WTC11 (cell line): ENCODE measurements at regions not wholly inside any gene's neighbourhood (a gene's known extent, or its start where the extent isn't known, plus 50 kb on each side); places are given as distances from the start of the nearest gene placed in this dataset.
A peak's percentile ranks its signal among the peaks of the same experiment; 100 is the strongest.

Experiments
- ATAC-seq: fragments of 200-7000 bp; cut with Tn5 transposase; 2 replicates; pipeline ENCODE4 v1.10.0; 2021; ENCODE audit warnings: mild to moderate bottlenecking, moderate library complexity
- CTCF ChIA-PET: fragments of 300-600 bp; sonication (Branson Sonifier 250); formaldehyde crosslinking; loops from one replicate; lab custom pipeline; 2021; ENCODE audit warnings: antibody characterized with exemption; lab: Charles Lee
- POLR2A ChIA-PET: fragments of 350-600 bp; sonication (Branson Sonifier 250); formaldehyde crosslinking; loops from one replicate; lab custom pipeline; 2021; ENCODE audit warnings: antibody characterized with exemption; lab: Charles Lee
- DNase-seq: peaks from one replicate; pipeline ENCODE4 v3.0.0; 2021; ENCODE audit warnings: low spot score
- H3K27ac Mint-ChIP-seq: 2 replicates; pipeline ENCODE4 v1.8.0; 2021; ENCODE audit warnings: mixed read lengths
- H3K27me3 Mint-ChIP-seq: 2 replicates; pipeline ENCODE4 v1.8.0; 2021; ENCODE audit warnings: low read depth, mild to moderate bottlenecking, moderate library complexity, mixed read lengths
- H3K36me3 Mint-ChIP-seq: 2 replicates; pipeline ENCODE4 v1.8.0; 2021; ENCODE audit warnings: mixed read lengths
- H3K4me1 Mint-ChIP-seq: 2 replicates; pipeline ENCODE4 v1.8.0; 2022; ENCODE audit warnings: mixed read lengths
- H3K4me3 Mint-ChIP-seq: 2 replicates; pipeline ENCODE4 v1.8.0; 2021; ENCODE audit warnings: mild to moderate bottlenecking, moderate library complexity, mixed read lengths
- H3K9me3 Mint-ChIP-seq: 2 replicates; pipeline ENCODE4 v1.8.0; 2021; ENCODE audit warnings: mixed read lengths
- AR ChIP-seq: fragments of 250-450 bp; sonication (Bioruptor Pico); IDR thresholded peaks from 2 replicates; pipeline ENCODE4 v1.9.0; 2021; ENCODE audit warnings: mild to moderate bottlenecking
- CTCF ChIP-seq: fragments of 200-600 bp; IDR thresholded peaks from 2 replicates; pipeline ENCODE4 v1.8.0; 2022; ENCODE audit warnings: antibody characterized with exemption
- E2F4 ChIP-seq: sonication (generic); formaldehyde crosslinking; IDR thresholded peaks from 2 replicates; pipeline ENCODE4 v1.8.1; 2022; ENCODE audit warnings: low read depth, mild to moderate bottlenecking, moderate library complexity, missing genetic modification reagents, borderline replicate concordance
- ESRRA ChIP-seq: sonication (generic); formaldehyde crosslinking; IDR thresholded peaks from 2 replicates; pipeline ENCODE4 v1.8.1; 2022; ENCODE audit warnings: mild to moderate bottlenecking, missing genetic modification reagents, borderline replicate concordance
- FOXK1 ChIP-seq: sonication (generic); formaldehyde crosslinking; IDR thresholded peaks from 2 replicates; pipeline ENCODE4 v1.8.0; 2022; ENCODE audit warnings: mild to moderate bottlenecking, moderate library complexity, missing genetic modification reagents
- FOXP4 ChIP-seq: sonication (generic); formaldehyde crosslinking; IDR thresholded peaks from 2 replicates; pipeline ENCODE4 v1.8.0; 2022; ENCODE audit warnings: mild to moderate bottlenecking, missing genetic modification reagents
- GRHL2 ChIP-seq: fragments of 250-450 bp; sonication (Bioruptor Pico); IDR thresholded peaks from 2 replicates; pipeline ENCODE4 v1.8.0; 2022; ENCODE audit warnings: mild to moderate bottlenecking, moderate library complexity; ENCODE audit not compliant: insufficient replicate concordance, severe bottlenecking
- JAZF1 ChIP-seq: fragments of 250-450 bp; sonication (Bioruptor Pico); IDR thresholded peaks from 2 replicates; pipeline ENCODE4 v1.9.0; 2021; ENCODE audit warnings: moderate library complexity, mild to moderate bottlenecking, inconsistent platforms
- NFE2L1 ChIP-seq: sonication (generic); formaldehyde crosslinking; IDR thresholded peaks from 2 replicates; pipeline ENCODE4 v1.8.1; 2023; ENCODE audit warnings: missing genetic modification reagents
- NR1H2 ChIP-seq: sonication (generic); formaldehyde crosslinking; IDR thresholded peaks from 2 replicates; pipeline ENCODE4 v1.9.0; 2021; ENCODE audit warnings: mild to moderate bottlenecking, moderate library complexity, missing genetic modification reagents
- OVOL2 ChIP-seq: fragments of 250-450 bp; sonication (Bioruptor Pico); IDR thresholded peaks from 2 replicates; pipeline ENCODE4 v1.9.0; 2021; ENCODE audit warnings: mild to moderate bottlenecking, borderline replicate concordance
- SMAD3 ChIP-seq: sonication (generic); formaldehyde crosslinking; IDR thresholded peaks from 2 replicates; pipeline ENCODE4 v1.8.0; 2022; ENCODE audit warnings: missing genetic modification reagents, mild to moderate bottlenecking, borderline replicate concordance
- SMAD4 ChIP-seq: sonication (generic); formaldehyde crosslinking; IDR thresholded peaks from 2 replicates; pipeline ENCODE4 v1.8.0; 2022; ENCODE audit warnings: mild to moderate bottlenecking, missing genetic modification reagents
- SOX15 ChIP-seq: fragments of 250-450 bp; sonication (Bioruptor Pico); IDR thresholded peaks from 2 replicates; pipeline ENCODE4 v1.9.0; 2021; ENCODE audit warnings: mild to moderate bottlenecking
- USF1 ChIP-seq: sonication (generic); formaldehyde crosslinking; IDR thresholded peaks from 2 replicates; pipeline ENCODE4 v1.8.0; 2022; ENCODE audit warnings: mild to moderate bottlenecking, missing genetic modification reagents
- ZNF416 ChIP-seq: fragments of 250-450 bp; sonication (Bioruptor Pico); IDR thresholded peaks from 2 replicates; pipeline ENCODE4 v1.9.0; 2021; ENCODE audit warnings: mild to moderate bottlenecking, inconsistent platforms
- ZNF512 ChIP-seq: sonication (generic); formaldehyde crosslinking; IDR thresholded peaks from 2 replicates; pipeline ENCODE4 v1.8.1; 2022; ENCODE audit warnings: missing genetic modification reagents, borderline replicate concordance
- ZSCAN18 ChIP-seq: fragments of 250-450 bp; sonication (Bioruptor Pico); IDR thresholded peaks from 2 replicates; pipeline ENCODE4 v2.1.2; 2022; ENCODE audit warnings: mild to moderate bottlenecking, moderate library complexity

GRCh38 chr7:69052447-69052846 is 545.8 kb upstream of the AUTS2 start:
- DNase-seq (no peak), ATAC-seq (no peak)
- H3K4me3 Mint-ChIP-seq, result no peak overlapping the region
- ChIA-PET CTCF (no interaction called here), POLR2A (no interaction called here)
- H3K36me3 Mint-ChIP-seq, result no peaks in the 10 kb centered on the region
- H3K9me3 Mint-ChIP-seq, result peaks cover 29% of the 10 kb centered on the region
- TF ChIP-seq ZSCAN18 (CRISPR knock-in tag) (no peak), OVOL2 (CRISPR knock-in tag) (no peak), SMAD3 (CRISPR knock-in tag) (no peak), ESRRA (CRISPR knock-in tag) (no peak), GRHL2 (no peak), CTCF (no peak), E2F4 (CRISPR knock-in tag) (no peak), USF1 (CRISPR knock-in tag) (no peak), FOXP4 (CRISPR knock-in tag) (no peak)
- peaks cover 5% of the 10 kb centered on the region for H3K4me1 Mint-ChIP-seq
- H3K27ac Mint-ChIP-seq, result no peak overlapping the region
- H3K27me3 Mint-ChIP-seq, result no peaks in the 10 kb centered on the region

- Mint-ChIP-seq H3K9me3 (peaks cover 9% of the 10 kb centered on the region), H3K27ac (no peak overlapping the region), H3K4me1 (peaks cover 10% of the 10 kb centered on the region), H3K36me3 (peaks cover 9% of the 10 kb centered on the region), H3K27me3 (peaks cover 4% of the 10 kb centered on the region; the same call in 1 of the 2 replicates), H3K4me3 (no peak overlapping the region)
- TF ChIP-seq USF1 (CRISPR knock-in tag) (no peak), FOXK1 (no peak), ZNF512 (CRISPR knock-in tag) (no peak), ZSCAN18 (CRISPR knock-in tag) (no peak), SOX15 (CRISPR knock-in tag) (no peak), ZNF416 (no peak), FOXP4 (CRISPR knock-in tag) (no peak), AR (CRISPR knock-in tag) (no peak), SMAD4 (CRISPR knock-in tag) (no peak), SMAD3 (CRISPR knock-in tag) (no peak), JAZF1 (CRISPR knock-in tag) (no peak), NR1H2 (CRISPR knock-in tag) (no peak), NFE2L1 (no peak)
- DNase-seq, result no peak
- ChIA-PET CTCF (no interaction called here), POLR2A (no interaction called here)
- ATAC-seq, result peak; percentile 43; the same call in 1 of the 2 replicates
These were observed 537.8 kb upstream of the AUTS2 start for GRCh38 chr7:69060516-69060915.
